ENCODE measurements at regions not wholly inside any gene's neighbourhood (a gene's known extent, or its start where the extent isn't known, plus 50 kb on each side); places are given as distances from the start of the nearest gene placed in this dataset.

- no peak for TF ChIP-seq POLR2AphosphoS2 (conservative IDR thresholded peaks at IDR 0.05; ENCODE audit: low read length)
- TF ChIP-seq CHD4 (IDR thresholded peaks at IDR 0.05; ENCODE audit: borderline replicate concordance) = no peak
- no peak for TF ChIP-seq ELK1 (IDR thresholded peaks at IDR 0.05; ENCODE audit: low read depth, low read length)
- no peak for TF ChIP-seq POLR2A (IDR thresholded peaks at IDR 0.05; ENCODE audit: low read length)
These were observed 372.9 kb downstream of the EN1 start for GRCh38 chr2:118474541-118474920.
